ENCODE measurements at regions not wholly inside any gene's neighbourhood (a gene's known extent, or its start where the extent isn't known, plus 50 kb on each side); places are given as distances from the start of the nearest gene placed in this dataset.

GRCh38 chr1:234929369-234929768 lies 199.3 kb downstream of the TOMM20 start:
- TF ChIP-seq, protein P1, sequence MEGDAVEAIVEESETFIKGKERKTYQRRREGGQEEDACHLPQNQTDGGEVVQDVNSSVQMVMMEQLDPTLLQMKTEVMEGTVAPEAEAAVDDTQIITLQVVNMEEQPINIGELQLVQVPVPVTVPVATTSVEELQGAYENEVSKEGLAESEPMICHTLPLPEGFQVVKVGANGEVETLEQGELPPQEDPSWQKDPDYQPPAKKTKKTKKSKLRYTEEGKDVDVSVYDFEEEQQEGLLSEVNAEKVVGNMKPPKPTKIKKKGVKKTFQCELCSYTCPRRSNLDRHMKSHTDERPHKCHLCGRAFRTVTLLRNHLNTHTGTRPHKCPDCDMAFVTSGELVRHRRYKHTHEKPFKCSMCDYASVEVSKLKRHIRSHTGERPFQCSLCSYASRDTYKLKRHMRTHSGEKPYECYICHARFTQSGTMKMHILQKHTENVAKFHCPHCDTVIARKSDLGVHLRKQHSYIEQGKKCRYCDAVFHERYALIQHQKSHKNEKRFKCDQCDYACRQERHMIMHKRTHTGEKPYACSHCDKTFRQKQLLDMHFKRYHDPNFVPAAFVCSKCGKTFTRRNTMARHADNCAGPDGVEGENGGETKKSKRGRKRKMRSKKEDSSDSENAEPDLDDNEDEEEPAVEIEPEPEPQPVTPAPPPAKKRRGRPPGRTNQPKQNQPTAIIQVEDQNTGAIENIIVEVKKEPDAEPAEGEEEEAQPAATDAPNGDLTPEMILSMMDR (IDR thresholded peaks at IDR 0.05) = no peak
- no peak for TF ChIP-seq POLR2A (IDR thresholded peaks at IDR 0.05)
